ENCODE measurements at regions not wholly inside any gene's neighbourhood (a gene's known extent, or its start where the extent isn't known, plus 50 kb on each side); places are given as distances from the start of the nearest gene placed in this dataset.

- no peak for TF ChIP-seq CTCF (IDR thresholded peaks at IDR 0.05)
- intact Hi-C loops (cut with DNase I), result no loop called here
- no peak overlapping the region for H3K4me3 ChIP-seq
- no peaks in the 10 kb centered on the region for H3K27me3 ChIP-seq
- WGBS, 2 donors, result 62 to 64% methylated on average over 3 of the region's 3 CpGs
- H3K36me3 ChIP-seq, result no peaks in the 10 kb centered on the region
- peaks cover 0 to 2% (median 0%) of the 10 kb centered on the region in 4 donors for H3K9me3 ChIP-seq
- H3K27ac ChIP-seq, result no peak overlapping the region
- no peak for DNase-seq
- H3K4me1 ChIP-seq, result no peaks in the 10 kb centered on the region
Observed at GRCh38 chr6:14905201-14905600, 340.7 kb upstream of the JARID2 start.

GRCh38 chr6:14906621-14907020 is 339.2 kb upstream of the JARID2 start:
- no peak for TF ChIP-seq POLR2A (IDR thresholded peaks at IDR 0.05)
- Histone ChIP-seq H3K27me3 (no peaks in the 10 kb centered on the region), H3K4me1 (peaks cover 0 to under 1% (median 0%) of the 10 kb centered on the region in 4 donors), H3K36me3 (no peaks in the 10 kb centered on the region), H3K4me3 (no peak overlapping the region), H3K9me3 (no peaks in the 10 kb centered on the region), H3K27ac (no peak overlapping the region)
- intact Hi-C loops (cut with DNase I), result no loop called here
- WGBS, 2 donors, result 90 to 94% methylated on average over 2 of the region's 2 CpGs
- no peak for DNase-seq

- H3K27me3 ChIP-seq, result no peaks in the 10 kb centered on the region
- no peak overlapping the region for H3K4me3 ChIP-seq
- DNase-seq, result peak; percentile 75
- TF ChIP-seq POLR2A (IDR thresholded peaks at IDR 0.05) (no peak), POLR2AphosphoS5 (IDR thresholded peaks at IDR 0.05) (peak in 2 of 4 donors; percentile 35 to 48)
- peaks cover 0 to 13% (median 6%) of the 10 kb centered on the region in 4 donors for H3K4me1 ChIP-seq
- H3K9me3 ChIP-seq, result no peaks in the 10 kb centered on the region
- no peaks in the 10 kb centered on the region for H3K36me3 ChIP-seq
- H3K27ac ChIP-seq, result peak overlapping the region in 2 of 4 donors; percentile 23 to 44
- intact Hi-C loops (cut with DNase I), result no loop called here
- WGBS, 2 donors, result 62 to 80% methylated on average over 13 of the region's 13 CpGs
Observed at GRCh38 chr6:14910692-14911547, 334.9 kb upstream of the JARID2 start.

- TF ChIP-seq EP300 (IDR thresholded peaks at IDR 0.05), result no peak
- TF ChIP-seq CTCF (IDR thresholded peaks at IDR 0.05), result no peak
- TF ChIP-seq POLR2AphosphoS5 (IDR thresholded peaks at IDR 0.05), result no peak
- no peak for TF ChIP-seq POLR2A (IDR thresholded peaks at IDR 0.05)
- WGBS, 2 donors, result 82 to 85% methylated on average over 10 of the region's 10 CpGs
- Histone ChIP-seq H3K4me1 (peaks cover 0 to 13% (median 6%) of the 10 kb centered on the region in 4 donors), H3K27ac (no peak overlapping the region), H3K4me3 (no peak overlapping the region), H3K36me3 (no peaks in the 10 kb centered on the region), H3K9me3 (no peaks in the 10 kb centered on the region), H3K27me3 (no peaks in the 10 kb centered on the region)
- intact Hi-C loops (cut with DNase I), result no loop called here
- no peak for DNase-seq
Observed at GRCh38 chr6:14912226-14912625, 333.6 kb upstream of the JARID2 start.

GRCh38 chr6:14912706-14913105 is 333.2 kb upstream of the JARID2 start:
- no peaks in the 10 kb centered on the region for H3K27me3 ChIP-seq
- no peaks in the 10 kb centered on the region for H3K9me3 ChIP-seq
- no peak for TF ChIP-seq CTCF (IDR thresholded peaks at IDR 0.05)
- no peak for TF ChIP-seq POLR2A (IDR thresholded peaks at IDR 0.05)
- no peak for TF ChIP-seq POLR2AphosphoS5 (IDR thresholded peaks at IDR 0.05)
- TF ChIP-seq EP300 (IDR thresholded peaks at IDR 0.05), result no peak
- intact Hi-C loops (cut with DNase I), result no loop called here
- H3K36me3 ChIP-seq, result no peaks in the 10 kb centered on the region
- H3K27ac ChIP-seq, result no peak overlapping the region
- no peak overlapping the region for H3K4me3 ChIP-seq
- H3K4me1 ChIP-seq, result peaks cover 0 to 13% (median 6%) of the 10 kb centered on the region in 4 donors
- 93 to 96% methylated on average over 2 of the region's 2 CpGs for WGBS, 2 donors
- no peak for DNase-seq

Measured in sigmoid colon (tissue), 6 donors.